ENCODE measurements at regions not wholly inside any gene's neighbourhood (a gene's known extent, or its start where the extent isn't known, plus 50 kb on each side); places are given as distances from the start of the nearest gene placed in this dataset.

- TF ChIP-seq CTCF (IDR thresholded peaks at IDR 0.05), result no peak
- no peak for TF ChIP-seq POLR2A (IDR thresholded peaks at IDR 0.05)
- no peak for TF ChIP-seq POLR2AphosphoS5 (IDR thresholded peaks at IDR 0.05)
- no peak for TF ChIP-seq EP300 (IDR thresholded peaks at IDR 0.05)
These were observed 269.6 kb upstream of the CWC22 start for GRCh38 chr2:180276733-180277132.

Data from sigmoid colon (tissue), 4 donors.